ENCODE measurements at regions not wholly inside any gene's neighbourhood (a gene's known extent, or its start where the extent isn't known, plus 50 kb on each side); places are given as distances from the start of the nearest gene placed in this dataset.
"Not testable (repeated sequence)": the region's sequence is repeated elsewhere in the genome, so short reads cannot be mapped to it uniquely, and the experiment has no call there.

DNA sequence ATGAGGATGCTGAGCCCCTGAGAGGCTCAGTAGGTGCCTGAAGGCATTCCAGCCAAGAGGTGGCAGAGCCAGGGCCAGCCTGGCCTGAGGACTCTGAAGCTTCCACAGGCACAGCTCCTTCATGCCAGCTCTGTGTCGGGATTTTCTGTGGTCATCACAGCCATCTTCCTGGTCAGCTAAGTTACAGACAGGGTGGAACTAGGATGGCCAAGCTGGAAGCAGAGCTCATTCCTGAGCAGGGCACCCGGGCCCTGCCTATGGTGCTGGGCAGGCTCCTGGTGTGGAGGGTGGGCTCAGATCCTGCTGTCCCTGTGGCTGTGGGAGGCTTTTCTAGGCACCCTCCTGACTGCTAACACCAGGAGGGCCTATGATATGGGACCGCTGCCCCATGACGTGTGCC is 2882.3 kb downstream of the RPIA start:
- not testable (repeated sequence) for ATAC-seq

DNA sequence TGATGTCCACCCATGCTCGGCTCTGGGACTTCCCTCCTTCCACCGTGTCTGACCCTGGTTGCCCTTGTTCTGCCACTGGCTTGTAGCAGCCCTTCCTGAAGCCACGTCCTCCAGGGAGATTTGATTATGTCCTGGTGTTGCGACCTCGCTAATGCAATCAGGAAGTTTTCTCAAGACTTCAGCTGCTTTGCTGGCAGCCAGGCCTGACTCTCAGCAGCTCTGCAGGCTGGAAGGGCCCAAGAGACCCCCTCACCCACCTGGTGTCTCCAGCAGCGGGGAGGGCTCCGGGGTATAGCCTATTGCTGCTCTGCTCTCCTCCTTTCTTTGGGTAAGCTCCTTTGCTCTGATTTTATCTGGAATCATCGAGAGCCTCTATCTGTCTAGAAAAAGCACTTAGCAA is 2882.8 kb downstream of the RPIA start:
- ATAC-seq = not testable (repeated sequence)

- not testable (repeated sequence) for ATAC-seq
These were observed 2884.2 kb downstream of the RPIA start for GRCh38 chr2:91575701-91576100.

GRCh38 chr2:91577406-91577805 is 2885.9 kb downstream of the RPIA start:
- not testable (repeated sequence) for ATAC-seq

- ATAC-seq = not testable (repeated sequence)
These were observed 2887.2 kb downstream of the RPIA start for GRCh38 chr2:91578678-91579077.

GRCh38 chr2:91579555-91579954 is 2888.1 kb downstream of the RPIA start:
- not testable (repeated sequence) for ATAC-seq

DNA sequence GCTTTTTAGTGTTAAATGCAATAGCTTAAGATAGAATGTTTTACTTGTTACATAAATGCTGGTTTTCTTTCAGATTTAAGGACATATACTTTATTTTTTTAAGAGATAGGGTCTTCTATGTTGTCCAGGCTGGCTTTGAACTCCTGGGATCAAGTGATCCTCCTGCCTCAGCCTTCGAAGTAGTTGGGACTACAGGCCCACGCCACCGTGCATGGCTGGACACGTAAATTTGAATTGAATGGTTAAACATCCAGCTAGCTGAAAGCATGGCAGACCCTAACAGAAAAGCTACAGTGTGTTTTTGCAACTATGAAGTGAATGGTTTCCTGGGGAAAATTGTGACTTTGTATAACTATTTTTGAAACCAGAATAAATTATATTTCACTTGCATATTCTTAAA is 2888.6 kb downstream of the RPIA start:
- not testable (repeated sequence) for ATAC-seq

DNA sequence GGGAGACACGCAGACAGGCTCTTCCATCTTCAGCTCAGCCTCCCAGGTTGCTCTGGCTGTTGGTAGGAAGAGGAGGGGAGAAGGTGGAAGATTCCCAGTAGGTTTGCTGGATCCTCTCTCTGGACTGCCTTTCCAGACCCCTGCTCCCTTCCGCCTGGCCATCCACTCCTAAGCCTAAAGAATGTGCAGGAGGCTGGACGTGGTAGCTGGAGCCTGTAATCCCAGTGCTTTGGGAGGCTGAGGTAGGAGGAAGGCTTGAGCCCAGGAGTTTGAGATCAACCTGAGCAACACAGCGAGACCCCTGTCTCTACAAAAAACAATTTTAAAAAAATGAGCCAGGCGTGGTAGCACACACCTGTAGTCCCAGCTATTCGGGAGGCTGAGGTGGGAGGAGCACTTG is 2895.6 kb downstream of the RPIA start:
- not testable (repeated sequence) for ATAC-seq

GRCh38 chr2:91587908-91588535 is 2896.5 kb downstream of the RPIA start:
- ATAC-seq = not testable (repeated sequence)

DNA sequence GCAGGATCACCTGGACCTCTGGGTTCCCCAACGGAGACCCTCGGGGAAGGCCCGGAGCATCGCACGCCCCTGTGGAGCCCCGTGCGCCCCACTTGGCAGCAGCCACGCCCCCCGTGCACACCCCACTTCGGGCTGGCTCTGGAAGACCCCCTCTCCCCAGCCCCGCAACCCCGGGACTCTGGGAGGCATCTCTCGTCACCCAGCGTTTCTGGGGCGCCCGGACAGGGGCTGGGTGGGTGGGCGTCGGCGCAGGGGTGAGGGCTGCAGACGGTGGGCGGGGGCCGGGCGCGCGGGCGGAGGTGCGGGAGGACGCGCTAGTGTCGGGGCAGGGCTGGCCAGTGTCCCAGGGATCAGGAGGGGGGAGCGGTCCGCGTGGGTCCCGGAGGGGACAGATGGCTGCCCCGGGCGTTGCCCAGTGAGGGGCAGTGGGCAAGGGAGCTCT is 2897.3 kb downstream of the RPIA start:
- not testable (repeated sequence) for ATAC-seq

GRCh38 chr2:91589454-91590328 is 2898.2 kb downstream of the RPIA start:
- not testable (repeated sequence) for ATAC-seq

- not testable (repeated sequence) for ATAC-seq
These were observed 2898.9 kb downstream of the RPIA start for GRCh38 chr2:91590381-91590780.

- not testable (repeated sequence) for ATAC-seq
These were observed 2899.6 kb downstream of the RPIA start for GRCh38 chr2:91591066-91591465.

DNA sequence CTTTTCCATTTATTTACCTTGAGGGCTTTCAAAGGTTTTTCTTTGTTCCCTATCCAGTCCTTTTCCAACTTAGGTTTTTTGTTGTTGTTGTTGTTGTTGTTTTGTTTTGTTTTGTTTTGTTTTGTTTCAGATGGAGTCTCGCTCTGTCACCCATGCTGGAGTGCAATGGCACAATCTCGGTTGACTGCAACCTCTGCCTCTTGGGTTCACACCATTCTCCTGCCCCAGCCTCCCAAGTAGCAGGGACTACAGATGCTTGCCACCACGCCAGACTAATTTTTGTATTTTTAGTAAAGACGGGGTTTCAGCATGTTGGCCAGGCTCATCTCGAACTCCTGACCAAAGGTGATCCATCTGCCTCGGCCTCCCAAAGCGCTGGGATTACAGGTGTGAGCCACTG is 2906.0 kb downstream of the RPIA start:
- not testable (repeated sequence) for ATAC-seq

DNA sequence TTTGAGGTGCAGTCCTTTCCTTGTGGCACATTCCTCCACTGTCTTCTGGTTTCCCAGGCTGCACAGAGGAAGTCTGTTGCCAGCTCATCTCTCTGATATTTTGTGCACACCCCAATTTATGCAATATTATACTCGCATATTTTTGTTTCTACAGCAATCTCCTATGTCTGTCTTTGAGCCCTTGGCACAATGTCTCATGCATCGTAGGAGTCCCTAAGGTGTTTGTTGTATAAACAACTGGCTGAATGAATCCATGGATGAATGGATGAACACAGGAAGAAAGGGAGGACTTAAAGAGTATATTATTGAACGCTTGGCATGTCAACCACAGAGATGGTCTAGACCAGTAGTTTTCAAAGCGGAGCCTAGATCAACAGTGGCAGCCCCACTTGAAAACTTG is 2907.0 kb downstream of the RPIA start:
- ATAC-seq = not testable (repeated sequence)

- not testable (repeated sequence) for ATAC-seq
These were observed 2907.5 kb downstream of the RPIA start for GRCh38 chr2:91599000-91599399.

DNA sequence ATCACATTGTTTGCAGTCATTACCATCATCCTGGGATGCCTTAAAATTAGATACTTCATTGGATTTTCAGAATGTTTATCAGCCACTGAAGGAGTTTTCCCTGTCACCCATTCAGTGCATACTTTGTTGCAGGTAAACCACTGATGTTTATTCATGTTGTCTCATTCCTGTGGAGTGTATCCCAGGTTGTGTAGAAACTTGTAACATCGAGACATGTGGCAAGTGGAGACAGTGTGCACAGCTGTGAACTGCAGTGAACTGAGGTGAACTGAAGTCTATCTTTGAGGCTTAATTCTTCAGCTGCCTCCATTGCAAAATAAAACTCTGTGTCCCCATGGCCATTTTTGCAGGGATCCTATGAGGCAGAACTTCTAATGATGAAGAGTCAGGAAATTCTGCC is 2911.4 kb downstream of the RPIA start:
- not testable (repeated sequence) for ATAC-seq

GRCh38 chr2:91603996-91604395 is 2912.5 kb downstream of the RPIA start:
- ATAC-seq = not testable (repeated sequence)

DNA sequence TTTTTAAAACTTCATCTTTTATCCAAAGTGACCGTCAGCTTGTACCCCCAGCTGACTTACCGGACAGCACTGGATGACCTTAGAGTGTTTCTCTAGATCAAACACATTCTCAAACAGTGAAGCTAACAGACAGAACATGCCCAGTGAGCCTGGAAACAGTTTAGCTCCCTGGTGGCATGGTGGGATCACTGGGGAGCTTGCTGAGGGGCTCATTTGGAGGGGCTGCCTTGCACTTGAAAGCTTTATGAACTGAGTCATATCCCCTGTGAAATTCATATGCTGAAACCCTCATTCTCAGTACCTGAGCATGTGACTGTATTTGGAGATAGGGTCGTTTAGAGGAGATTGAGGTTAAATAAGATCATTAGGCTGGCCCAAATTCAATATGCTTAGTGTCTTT is 2913.2 kb downstream of the RPIA start:
- not testable (repeated sequence) for ATAC-seq

- not testable (repeated sequence) for ATAC-seq
These were observed 2932.3 kb downstream of the RPIA start for GRCh38 chr2:91623739-91624138.

- not testable (repeated sequence) for ATAC-seq
These were observed 2937.0 kb downstream of the RPIA start for GRCh38 chr2:91628471-91628870.

DNA sequence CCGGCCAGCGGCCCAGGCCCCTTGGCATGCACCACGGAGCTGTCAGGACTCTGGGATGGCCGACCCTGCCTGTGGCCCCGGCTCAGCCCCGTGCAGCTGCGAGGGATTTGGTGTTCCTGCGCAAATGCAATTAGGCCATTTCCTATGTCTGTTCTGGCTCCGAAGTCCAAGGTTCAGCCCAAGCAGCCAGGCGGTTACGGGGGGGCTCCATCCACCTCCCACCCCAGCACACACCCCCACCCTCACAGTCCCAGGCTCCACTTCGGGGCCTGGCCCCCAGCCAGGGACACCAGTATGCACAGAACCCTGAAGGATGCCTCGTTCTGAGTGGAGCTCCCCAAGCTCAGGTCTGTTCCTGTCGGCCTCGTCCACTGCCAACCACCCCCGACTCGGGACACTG is 2965.7 kb downstream of the RPIA start:
- ATAC-seq = not testable (repeated sequence)

GRCh38 chr2:91658336-91658735 is 2966.9 kb downstream of the RPIA start:
- ATAC-seq = not testable (repeated sequence)
